ENCODE measurements at regions not wholly inside any gene's neighbourhood (a gene's known extent, or its start where the extent isn't known, plus 50 kb on each side); places are given as distances from the start of the nearest gene placed in this dataset.

DNA sequence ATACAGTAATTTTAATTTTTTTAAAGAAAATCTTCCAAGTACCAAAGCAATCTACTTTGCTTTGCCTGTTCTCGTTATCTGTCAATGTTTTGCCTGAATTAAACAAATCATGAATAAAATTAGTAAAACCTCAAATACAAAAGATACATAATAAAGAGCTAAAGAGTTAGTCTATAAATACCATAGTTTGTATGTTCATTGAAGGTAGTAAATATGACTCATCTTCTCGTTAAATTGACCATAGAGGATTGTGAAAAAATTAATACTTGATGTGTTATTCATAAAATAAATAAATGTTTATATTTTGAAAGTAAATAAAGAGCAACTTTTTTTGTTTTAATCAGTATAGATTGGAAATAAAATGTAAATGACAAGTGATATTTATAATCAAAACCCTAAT, 246.5 kb upstream of the PLSCR5 start:
- no peak overlapping the region for H3K4me3 ChIP-seq (ENCODE audit: low read depth, low read length)
- TF ChIP-seq, protein P1, sequence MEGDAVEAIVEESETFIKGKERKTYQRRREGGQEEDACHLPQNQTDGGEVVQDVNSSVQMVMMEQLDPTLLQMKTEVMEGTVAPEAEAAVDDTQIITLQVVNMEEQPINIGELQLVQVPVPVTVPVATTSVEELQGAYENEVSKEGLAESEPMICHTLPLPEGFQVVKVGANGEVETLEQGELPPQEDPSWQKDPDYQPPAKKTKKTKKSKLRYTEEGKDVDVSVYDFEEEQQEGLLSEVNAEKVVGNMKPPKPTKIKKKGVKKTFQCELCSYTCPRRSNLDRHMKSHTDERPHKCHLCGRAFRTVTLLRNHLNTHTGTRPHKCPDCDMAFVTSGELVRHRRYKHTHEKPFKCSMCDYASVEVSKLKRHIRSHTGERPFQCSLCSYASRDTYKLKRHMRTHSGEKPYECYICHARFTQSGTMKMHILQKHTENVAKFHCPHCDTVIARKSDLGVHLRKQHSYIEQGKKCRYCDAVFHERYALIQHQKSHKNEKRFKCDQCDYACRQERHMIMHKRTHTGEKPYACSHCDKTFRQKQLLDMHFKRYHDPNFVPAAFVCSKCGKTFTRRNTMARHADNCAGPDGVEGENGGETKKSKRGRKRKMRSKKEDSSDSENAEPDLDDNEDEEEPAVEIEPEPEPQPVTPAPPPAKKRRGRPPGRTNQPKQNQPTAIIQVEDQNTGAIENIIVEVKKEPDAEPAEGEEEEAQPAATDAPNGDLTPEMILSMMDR (IDR thresholded peaks at IDR 0.05; ENCODE audit: low read depth, low read length, missing control alignments), result no peak
- DNase-seq (ENCODE audit: low read depth), result no peak

DNA sequence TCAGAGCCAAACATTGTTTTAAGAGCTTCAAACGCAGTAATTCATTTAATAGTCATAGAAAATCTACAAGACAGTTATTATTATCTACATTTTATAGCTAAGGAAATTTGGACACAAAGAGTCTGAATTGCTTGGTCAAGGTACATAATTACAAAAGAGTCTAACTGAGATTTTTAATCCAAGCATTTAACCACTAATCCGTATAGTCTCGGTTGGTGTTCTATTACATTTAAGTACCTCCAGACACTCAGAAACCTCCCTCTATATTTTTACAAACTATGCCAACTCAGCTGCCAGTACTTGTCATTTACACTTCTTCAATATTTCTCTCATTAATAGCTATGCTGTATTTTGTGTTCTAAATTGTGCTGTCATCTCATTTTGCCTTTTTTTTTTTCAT, 240.2 kb upstream of the PLSCR5 start:
- no peak for DNase-seq (ENCODE audit: low read depth)
- no peak overlapping the region for H3K4me3 ChIP-seq (ENCODE audit: low read depth, low read length)
- TF ChIP-seq, protein P1 (IDR thresholded peaks at IDR 0.05; ENCODE audit: low read depth, low read length, missing control alignments), result no peak

DNA sequence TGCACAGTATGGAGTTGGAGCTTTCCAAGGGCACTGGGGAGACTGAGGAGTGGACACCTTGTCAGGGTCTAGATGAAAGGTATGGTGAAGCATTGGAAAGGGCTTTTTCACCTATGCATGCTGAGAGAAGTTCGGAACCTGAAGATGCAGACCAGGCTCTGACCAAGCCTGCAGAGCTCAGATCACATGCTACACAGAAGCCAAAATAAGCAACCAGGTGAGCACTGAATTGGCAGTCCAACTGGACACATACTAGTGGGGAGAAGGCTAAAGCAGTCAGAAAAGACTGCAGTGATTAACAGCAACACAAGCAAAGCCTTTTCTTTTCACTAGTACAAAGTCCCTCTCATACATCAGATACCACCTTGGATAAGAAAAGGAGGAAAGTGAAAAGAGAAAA, 238.3 kb upstream of the PLSCR5 start:
- TF ChIP-seq, protein P1 (IDR thresholded peaks at IDR 0.05; ENCODE audit: low read depth, low read length, missing control alignments), result no peak
- no peak overlapping the region for H3K4me3 ChIP-seq (ENCODE audit: low read depth, low read length)
- DNase-seq (ENCODE audit: low read depth), result no peak

DNA sequence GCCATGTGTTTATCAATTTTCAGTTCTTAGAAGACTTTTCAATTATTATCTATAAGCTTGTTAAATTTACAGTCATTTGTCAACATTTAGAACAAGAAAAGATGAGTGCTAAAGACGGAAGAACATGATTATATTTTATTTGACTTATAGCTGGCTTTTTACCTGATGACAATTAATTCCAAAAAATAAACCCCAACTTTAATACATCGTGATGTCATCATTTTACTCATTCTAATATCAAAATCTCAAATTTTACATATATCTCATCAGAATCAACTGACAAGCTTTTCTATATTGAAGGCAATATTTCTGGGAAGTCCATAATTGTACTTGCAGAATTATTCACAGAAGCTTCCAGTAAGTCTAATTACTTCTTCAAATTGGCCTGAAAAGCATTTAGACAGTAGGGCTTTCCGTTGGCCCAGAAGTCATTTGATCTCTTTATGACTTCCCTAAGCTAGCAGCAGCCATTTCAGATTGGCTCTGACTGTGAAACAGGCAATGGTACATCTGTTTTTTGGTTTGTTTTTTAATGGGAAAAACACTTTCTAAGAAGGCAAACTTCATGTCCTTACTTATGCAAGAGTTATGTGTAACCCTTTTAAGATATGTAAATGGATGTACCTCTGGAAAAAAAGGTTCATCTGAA, 234.7 kb upstream of the PLSCR5 start:
- no peak for DNase-seq (ENCODE audit: low read depth)
- H3K4me3 ChIP-seq (ENCODE audit: low read depth, low read length), result no peak overlapping the region
- TF ChIP-seq, protein P1 (IDR thresholded peaks at IDR 0.05; ENCODE audit: low read depth, low read length, missing control alignments), result no peak

DNA sequence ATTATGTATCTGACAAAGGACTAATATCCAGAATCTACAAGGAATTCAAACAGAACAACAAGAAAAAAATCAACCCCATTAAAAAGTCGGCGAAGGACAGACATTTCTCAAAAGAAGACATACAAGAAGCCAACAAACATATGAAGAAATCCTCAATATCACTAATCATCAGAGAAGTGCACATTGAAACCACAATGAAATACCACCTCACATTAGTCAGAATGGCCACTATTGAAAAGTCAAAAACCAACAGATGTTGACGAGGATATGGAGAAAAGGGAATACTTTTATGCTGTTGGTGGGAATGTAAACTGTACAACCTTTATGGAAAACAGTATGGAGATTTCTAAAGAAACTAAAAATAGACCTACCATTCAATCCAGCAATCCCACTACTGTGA, 233.1 kb upstream of the PLSCR5 start:
- no peak for DNase-seq (ENCODE audit: low read depth)
- TF ChIP-seq, protein P1 (IDR thresholded peaks at IDR 0.05; ENCODE audit: low read depth, low read length, missing control alignments), result no peak
- H3K4me3 ChIP-seq (ENCODE audit: low read depth, low read length), result no peak overlapping the region

DNA sequence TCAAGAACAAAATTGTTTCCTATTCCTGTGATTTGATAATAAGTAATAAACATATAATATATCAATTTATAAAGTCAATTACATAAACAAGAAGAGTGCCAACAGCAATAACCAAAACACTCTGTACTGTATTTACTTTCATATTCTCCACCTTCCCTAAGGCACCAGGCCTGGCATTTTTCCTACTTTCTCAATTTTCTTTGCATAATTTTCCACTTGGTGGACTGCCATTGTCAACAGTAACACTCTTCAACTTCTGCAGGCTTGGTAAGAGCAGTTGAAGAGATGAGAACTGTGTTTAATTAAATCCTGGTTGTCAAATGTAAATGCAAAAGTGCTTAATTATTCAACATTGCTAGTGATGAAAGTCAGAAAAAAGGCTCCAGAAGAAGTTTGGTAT, 229.8 kb upstream of the PLSCR5 start:
- no peak for DNase-seq (ENCODE audit: low read depth)
- H3K4me3 ChIP-seq (ENCODE audit: low read depth, low read length), result no peak overlapping the region
- TF ChIP-seq, protein P1 (IDR thresholded peaks at IDR 0.05; ENCODE audit: low read depth, low read length, missing control alignments), result no peak

DNA sequence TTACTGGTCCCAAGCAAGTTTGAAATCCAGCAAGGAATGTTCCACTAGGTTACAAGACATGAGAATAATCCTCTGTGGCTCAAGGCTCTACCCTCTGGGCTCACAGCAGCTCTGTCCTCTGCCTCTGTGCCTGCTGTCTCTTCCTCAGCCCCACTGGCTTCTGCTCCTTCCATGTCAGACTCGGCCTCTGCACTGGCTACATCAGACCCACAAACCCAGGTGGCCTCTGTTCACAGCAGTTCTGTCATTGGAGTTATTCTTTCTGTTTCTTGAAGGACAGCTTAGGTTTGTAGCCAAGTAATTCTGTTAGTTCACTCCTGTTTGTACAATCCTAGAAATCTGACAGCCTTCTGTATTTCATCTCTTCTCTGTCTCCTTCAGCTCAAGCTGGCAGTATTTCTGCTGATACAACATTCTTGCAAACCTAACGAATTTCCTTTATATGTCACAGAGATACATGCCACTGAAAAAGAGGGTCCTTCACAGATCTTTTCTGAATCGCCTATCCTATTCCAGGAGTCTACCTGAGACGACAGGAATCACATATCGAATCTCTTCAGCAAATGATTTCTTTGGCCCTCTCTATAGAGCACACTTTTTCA, 227.8 kb upstream of the PLSCR5 start:
- no peak overlapping the region for H3K4me3 ChIP-seq (ENCODE audit: low read depth, low read length)
- DNase-seq (ENCODE audit: low read depth), result no peak
- TF ChIP-seq, protein P1 (IDR thresholded peaks at IDR 0.05; ENCODE audit: low read depth, low read length, missing control alignments), result no peak
